Osteoblast (primary cell): ENCODE measurements at regions not wholly inside any gene's neighbourhood (a gene's known extent, or its start where the extent isn't known, plus 50 kb on each side); places are given as distances from the start of the nearest gene placed in this dataset.

Source experiments
- DNase-seq: peaks from one replicate; pipeline ENCODE4 v3.0.0; 2011; ENCODE audit warnings: low spot score, mixed read lengths; ENCODE audit not compliant: insufficient read length; ENCODE audit errors: missing footprints
- H2AFZ ChIP-seq: 2 replicates; pipeline ENCODE4 v1.6.0; 2011; ENCODE audit warnings: mild to moderate bottlenecking, low read length
- H3K27ac ChIP-seq: 2 replicates; pipeline ENCODE4 v1.5.1; 2011; ENCODE audit warnings: mild to moderate bottlenecking, low read depth, low read length, moderate library complexity
- H3K27me3 ChIP-seq: 2 replicates; pipeline ENCODE4 v1.6.0; 2012; ENCODE audit warnings: mild to moderate bottlenecking, control low read depth, inconsistent platforms, low read length, moderate library complexity; ENCODE audit not compliant: insufficient read depth
- H3K36me3 ChIP-seq: 2 replicates; pipeline ENCODE4 v1.5.1; 2011; ENCODE audit warnings: mild to moderate bottlenecking, low read length, control low read depth, moderate library complexity; ENCODE audit not compliant: insufficient read depth
- H3K4me1 ChIP-seq: 2 replicates; pipeline ENCODE4 v1.5.1; 2011; ENCODE audit warnings: mild to moderate bottlenecking, low read length, control low read depth, moderate library complexity; ENCODE audit not compliant: insufficient read depth
- H3K4me2 ChIP-seq: 2 replicates; pipeline ENCODE4 v1.6.0; 2011; ENCODE audit warnings: mild to moderate bottlenecking, low read length; ENCODE audit not compliant: insufficient read depth
- H3K4me3 ChIP-seq: fragments of 200-600 bp; sonication (generic); 3 replicates; pipeline ENCODE4 v1.5.1; 2012; ENCODE audit warnings: mild to moderate bottlenecking, low read length, inconsistent platforms; ENCODE audit not compliant: insufficient read depth
- H3K79me2 ChIP-seq: 2 replicates; pipeline ENCODE4 v1.6.0; 2012; ENCODE audit warnings: mild to moderate bottlenecking, low read length, control low read depth, inconsistent platforms; ENCODE audit not compliant: insufficient read depth
- H3K9me3 ChIP-seq: 2 replicates; pipeline ENCODE4 v1.5.1; 2011; ENCODE audit warnings: low read depth, low read length, control low read depth
- H4K20me1 ChIP-seq: 2 replicates; pipeline ENCODE4 v1.6.0; 2012; ENCODE audit warnings: mild to moderate bottlenecking, low read length, control low read depth; ENCODE audit not compliant: insufficient read depth
- CTCF ChIP-seq: IDR thresholded peaks from 2 replicates; pipeline ENCODE4 v1.5.1; 2011; ENCODE audit warnings: mild to moderate bottlenecking, low read depth, low read length, moderate library complexity; ENCODE audit errors: extremely low read depth

- Histone ChIP-seq H2AFZ (no peak overlapping the region), H4K20me1 (no peaks in the 10 kb centered on the region), H3K4me1 (no peaks in the 10 kb centered on the region), H3K4me2 (no peak overlapping the region), H3K4me3 (no peak overlapping the region), H3K27me3 (no peaks in the 10 kb centered on the region), H3K27ac (no peak overlapping the region), H3K36me3 (no peaks in the 10 kb centered on the region), H3K79me2 (no peaks in the 10 kb centered on the region), H3K9me3 (no peaks in the 10 kb centered on the region)
- DNase-seq = no peak
- TF ChIP-seq CTCF = no peak
Observed at GRCh38 chr1:13911697-13912619, 212.0 kb downstream of the PRDM2 start.

DNA sequence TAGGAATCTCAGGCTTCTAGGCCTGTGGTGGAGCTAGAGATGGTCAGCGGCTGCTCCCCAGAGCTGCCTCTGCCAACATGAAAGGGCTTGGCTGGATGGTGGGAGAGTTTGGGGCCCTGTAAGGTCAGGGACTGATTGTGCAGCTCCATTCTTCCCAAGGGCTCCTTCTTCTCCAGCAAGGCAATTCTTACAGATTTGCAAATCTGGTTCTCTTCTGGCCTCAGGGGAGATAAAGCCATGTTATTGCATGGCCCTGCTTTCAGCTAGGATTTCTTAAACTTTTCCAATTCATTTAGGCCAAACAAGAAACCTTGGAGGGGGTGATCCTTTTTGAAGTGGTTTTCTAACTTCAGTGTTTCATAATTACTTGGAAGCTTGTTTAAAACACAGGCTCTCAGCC is 213.4 kb downstream of the PRDM2 start:
- Histone ChIP-seq H3K79me2 (no peaks in the 10 kb centered on the region), H3K36me3 (no peaks in the 10 kb centered on the region), H2AFZ (no peak overlapping the region), H3K27me3 (no peaks in the 10 kb centered on the region), H3K4me1 (no peaks in the 10 kb centered on the region), H3K27ac (no peak overlapping the region), H3K4me2 (no peak overlapping the region), H3K9me3 (no peaks in the 10 kb centered on the region), H4K20me1 (no peaks in the 10 kb centered on the region), H3K4me3 (no peak overlapping the region)
- no peak for TF ChIP-seq CTCF
- no peak for DNase-seq

- Histone ChIP-seq H3K27me3 (no peaks in the 10 kb centered on the region), H3K4me2 (no peak overlapping the region), H3K36me3 (no peaks in the 10 kb centered on the region), H3K27ac (no peak overlapping the region), H3K9me3 (no peaks in the 10 kb centered on the region), H2AFZ (no peak overlapping the region), H3K4me3 (no peak overlapping the region), H4K20me1 (no peaks in the 10 kb centered on the region), H3K4me1 (no peaks in the 10 kb centered on the region), H3K79me2 (no peaks in the 10 kb centered on the region)
- no peak for DNase-seq
- no peak for TF ChIP-seq CTCF
Observed at GRCh38 chr1:13916530-13916929, 216.5 kb downstream of the PRDM2 start.

GRCh38 chr1:13917607-13918006 is 217.6 kb downstream of the PRDM2 start:
- Histone ChIP-seq H3K4me3 (no peak overlapping the region), H3K9me3 (no peaks in the 10 kb centered on the region), H3K4me1 (no peaks in the 10 kb centered on the region), H3K27me3 (no peaks in the 10 kb centered on the region), H3K36me3 (no peaks in the 10 kb centered on the region), H3K4me2 (no peak overlapping the region), H2AFZ (no peak overlapping the region), H3K27ac (no peak overlapping the region), H4K20me1 (no peaks in the 10 kb centered on the region), H3K79me2 (no peaks in the 10 kb centered on the region)
- no peak for DNase-seq
- TF ChIP-seq CTCF = no peak
